Small intestine (tissue), 7 donors: ENCODE measurements at regions not wholly inside any gene's neighbourhood (a gene's known extent, or its start where the extent isn't known, plus 50 kb on each side); places are given as distances from the start of the nearest gene placed in this dataset.

Experiments
- DNase-seq, 2 donors: peaks; one replicate each; pipeline versions ENCODE4 v3.0.0 to v3.0.0-alpha.2; 2013
- FAIRE-seq: peaks from 2 replicates; lab custom pipeline; 2012; peaks lifted over from hg19 to GRCh38; lab: Jason Lieb, UNC
- H3K27ac ChIP-seq, 3 donors: one replicate each; pipeline ENCODE4 v1.5.1; 2013; ENCODE audit warnings: low read length in 2 of 3, mild to moderate bottlenecking in 2 of 3, control low read depth in 1 of 3, inconsistent platforms in 1 of 3, low read depth in 1 of 3, moderate library complexity in 1 of 3
- H3K27me3 ChIP-seq, 3 donors: one replicate each; pipeline ENCODE4 v1.6.1; 2013; ENCODE audit warnings: low read length in 3 of 3, inconsistent platforms in 1 of 3; ENCODE audit not compliant: control insufficient read depth in 3 of 3, insufficient read depth in 3 of 3
- H3K36me3 ChIP-seq, 3 donors: one replicate each; pipeline ENCODE4 v1.6.1; 2013; ENCODE audit warnings: low read length in 3 of 3, inconsistent platforms in 1 of 3, low read depth in 1 of 3, mild to moderate bottlenecking in 1 of 3, moderate library complexity in 1 of 3; ENCODE audit not compliant: control insufficient read depth in 3 of 3, insufficient read depth in 2 of 3
- H3K4me1 ChIP-seq, 3 donors: one replicate each; pipeline ENCODE4 v1.6.1; 2013; ENCODE audit warnings: low read length in 2 of 3, inconsistent platforms in 1 of 3, low read depth in 1 of 3, mild to moderate bottlenecking in 1 of 3, moderate library complexity in 1 of 3; ENCODE audit not compliant: control insufficient read depth in 3 of 3, insufficient read depth in 2 of 3
- H3K4me3 ChIP-seq, 3 donors: one replicate each; pipeline ENCODE4 v1.5.1; 2013; ENCODE audit warnings: low read length in 3 of 3, control low read depth in 1 of 3, inconsistent platforms in 1 of 3, low read depth in 1 of 3, mild to moderate bottlenecking in 1 of 3, moderate library complexity in 1 of 3
- H3K9me3 ChIP-seq, 2 donors: one replicate each; pipeline ENCODE4 v1.6.1; 2013; ENCODE audit warnings: low read depth in 1 of 2, low read length in 1 of 2; ENCODE audit not compliant: control insufficient read depth in 2 of 2, insufficient read depth in 1 of 2
- WGBS, 3 donors: extraction: QIAGEN DNeasy Blood & Tissue Kit; methylation state at CpG; one replicate each; pipeline ENCODE4 v1.1.7; 2013; 5-methylcytosine and 5-hydroxymethylcytosine counted together
- donor health status: healthy with polysubstance abuse.
- donor health status: control.
- donor health status: control.
- donor health status: Bipolar disorder and iron deficiency.
- donor health status: healthy.

- DNase-seq, result no peak
- Histone ChIP-seq H3K4me3 (no peak overlapping the region), H3K9me3 (no peaks in the 10 kb centered on the region), H3K27ac (no peak overlapping the region), H3K27me3 (no peaks in the 10 kb centered on the region), H3K4me1 (no peaks in the 10 kb centered on the region), H3K36me3 (no peaks in the 10 kb centered on the region)
- no peak for FAIRE-seq
- WGBS, 3 donors, result 75 to 83% (median 79%) methylated on average over 3 of the region's 3 CpGs
These were observed 1142.2 kb downstream of the IGSF11 start for GRCh38 chr3:117892431-117892841.

- no peak for FAIRE-seq
- DNase-seq, result no peak
These were observed 1141.6 kb downstream of the IGSF11 start for GRCh38 chr3:117893001-117893400.

GRCh38 chr3:117893638-117894037 is 1141.0 kb downstream of the IGSF11 start:
- DNase-seq, result no peak
- H3K27me3 ChIP-seq, result no peaks in the 10 kb centered on the region
- no peak overlapping the region for H3K4me3 ChIP-seq
- no peaks in the 10 kb centered on the region for H3K4me1 ChIP-seq
- no peaks in the 10 kb centered on the region for H3K36me3 ChIP-seq
- 30 to 49% (median 48%) methylated on average over 2 of the region's 2 CpGs for WGBS, 3 donors
- no peak overlapping the region for H3K27ac ChIP-seq
- H3K9me3 ChIP-seq, result no peaks in the 10 kb centered on the region
- FAIRE-seq, result no peak

More at GRCh38 chr3:117893001-117893400, 1141.6 kb downstream of the IGSF11 start:
- Histone ChIP-seq H3K36me3 (no peaks in the 10 kb centered on the region), H3K9me3 (no peaks in the 10 kb centered on the region), H3K27me3 (no peaks in the 10 kb centered on the region), H3K4me1 (no peaks in the 10 kb centered on the region), H3K27ac (no peak overlapping the region), H3K4me3 (no peak overlapping the region)

DNA sequence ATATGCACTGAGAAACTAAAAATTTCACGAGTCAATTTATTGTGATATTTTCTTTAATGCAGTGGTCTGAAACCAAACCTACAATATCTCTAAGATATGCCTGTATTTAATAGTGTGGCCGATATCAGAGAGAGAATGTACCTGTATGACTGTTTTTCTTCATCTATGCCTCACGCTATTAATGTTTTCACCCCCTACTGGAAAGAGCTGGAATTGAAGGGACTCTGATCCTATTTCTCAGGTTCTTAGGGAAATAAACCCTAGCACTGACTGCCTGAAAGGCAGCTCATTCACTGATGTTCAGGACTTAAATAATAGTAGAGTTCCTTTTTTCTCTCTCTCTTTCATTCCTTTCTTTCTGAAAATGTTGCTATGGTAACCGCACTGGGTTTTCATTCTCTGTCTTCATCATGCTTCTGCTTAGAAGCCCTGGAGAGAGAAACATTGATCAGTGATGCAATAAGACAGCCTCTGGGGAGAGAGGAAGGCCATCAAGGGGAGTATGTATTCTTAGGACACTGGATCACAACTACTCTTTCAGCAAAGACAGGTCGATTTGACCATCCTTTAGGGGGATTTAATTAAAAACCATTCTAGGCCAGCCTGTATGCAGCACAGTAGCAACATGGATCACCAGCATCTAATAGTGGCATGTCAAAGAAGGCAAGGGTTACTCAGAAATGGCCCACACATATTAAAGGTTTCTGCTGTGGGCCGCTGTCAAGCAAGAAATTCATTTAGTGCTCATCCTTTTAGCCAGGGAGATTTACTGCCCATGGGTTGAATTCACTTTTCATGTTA is 1135.7 kb downstream of the IGSF11 start:
- FAIRE-seq (no peak), DNase-seq (peak in 1 of 2 donors; percentile 9)
- Histone ChIP-seq H3K9me3 (no peaks in the 10 kb centered on the region), H3K4me3 (no peak overlapping the region), H3K27ac (no peak overlapping the region), H3K36me3 (no peaks in the 10 kb centered on the region), H3K27me3 (no peaks in the 10 kb centered on the region), H3K4me1 (no peaks in the 10 kb centered on the region)
- WGBS, 3 donors, result 41 to 57% (median 45%) methylated on average over 6 of the region's 6 CpGs

DNA sequence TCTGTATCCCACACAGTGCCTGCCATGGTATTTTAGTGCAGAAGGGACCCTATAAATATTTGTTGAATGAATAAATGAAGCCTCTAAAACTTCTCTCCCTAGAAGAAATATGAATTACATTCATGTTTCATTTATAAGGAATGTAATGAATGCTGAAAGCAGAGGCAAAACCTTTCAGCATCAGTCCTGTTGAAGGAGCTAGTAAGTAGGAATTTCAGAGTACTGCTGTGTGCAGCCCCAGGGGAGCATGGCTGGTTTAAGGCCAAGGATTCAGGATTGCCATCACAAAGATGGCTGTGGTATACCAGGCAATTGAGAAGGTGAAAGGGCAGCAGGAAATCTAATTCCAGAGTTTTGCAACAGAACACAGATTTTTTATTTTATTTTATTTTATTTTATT is 1131.4 kb downstream of the IGSF11 start:
- no peaks in the 10 kb centered on the region for H3K27me3 ChIP-seq
- H3K4me3 ChIP-seq, result no peak overlapping the region
- no peak overlapping the region for H3K27ac ChIP-seq
- no peak for FAIRE-seq
- DNase-seq, result no peak
- H3K9me3 ChIP-seq, result no peaks in the 10 kb centered on the region
- H3K4me1 ChIP-seq, result no peaks in the 10 kb centered on the region
- no peaks in the 10 kb centered on the region for H3K36me3 ChIP-seq

DNA sequence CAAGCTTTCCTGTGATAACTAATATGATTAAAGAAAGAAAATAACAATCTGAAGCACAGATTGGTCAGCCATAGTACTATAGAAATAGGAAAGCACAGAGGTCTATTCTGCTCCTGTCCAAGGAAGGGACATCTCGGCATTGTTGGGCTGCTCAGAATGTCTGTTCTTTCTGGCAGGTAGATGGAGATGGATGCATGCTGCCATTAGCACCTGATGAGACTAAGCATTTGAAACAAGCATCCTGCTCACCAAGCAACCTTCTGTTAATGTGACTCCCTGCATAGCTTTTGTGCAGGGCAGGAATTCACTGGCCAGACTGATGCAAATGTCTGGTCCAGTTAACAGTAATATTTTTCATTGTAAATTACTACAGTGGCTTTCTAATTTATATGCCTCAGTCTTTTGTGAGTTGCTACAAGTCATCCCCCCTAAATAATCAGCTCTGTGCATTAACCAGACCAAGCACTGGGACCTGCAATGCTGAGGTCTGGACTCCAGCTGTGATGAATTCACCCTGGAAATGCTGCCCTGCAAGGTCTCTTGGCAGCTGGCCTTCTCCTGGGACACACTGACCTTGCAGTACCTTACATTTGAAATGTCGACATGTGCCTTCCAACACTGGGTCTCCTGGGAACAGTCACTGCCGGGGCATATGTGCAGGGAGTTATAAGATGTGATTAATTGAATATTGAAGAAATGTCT is 1123.7 kb downstream of the IGSF11 start:
- 80 to 91% (median 81%) methylated on average over 3 of the region's 3 CpGs for WGBS, 3 donors
- Histone ChIP-seq H3K27me3 (no peaks in the 10 kb centered on the region), H3K9me3 (no peaks in the 10 kb centered on the region), H3K4me3 (no peak overlapping the region), H3K27ac (no peak overlapping the region), H3K4me1 (no peaks in the 10 kb centered on the region), H3K36me3 (no peaks in the 10 kb centered on the region)
- DNase-seq (no peak), FAIRE-seq (no peak)

- DNase-seq (no peak), FAIRE-seq (no peak)
- Histone ChIP-seq H3K27ac (no peak overlapping the region), H3K36me3 (no peaks in the 10 kb centered on the region), H3K4me1 (no peaks in the 10 kb centered on the region), H3K4me3 (no peak overlapping the region), H3K27me3 (no peaks in the 10 kb centered on the region), H3K9me3 (no peaks in the 10 kb centered on the region)
- WGBS, 3 donors, result 86 to 95% (median 88%) methylated on average over 2 of the region's 2 CpGs
These were observed 1122.3 kb downstream of the IGSF11 start for GRCh38 chr3:117912352-117912751.

DNA sequence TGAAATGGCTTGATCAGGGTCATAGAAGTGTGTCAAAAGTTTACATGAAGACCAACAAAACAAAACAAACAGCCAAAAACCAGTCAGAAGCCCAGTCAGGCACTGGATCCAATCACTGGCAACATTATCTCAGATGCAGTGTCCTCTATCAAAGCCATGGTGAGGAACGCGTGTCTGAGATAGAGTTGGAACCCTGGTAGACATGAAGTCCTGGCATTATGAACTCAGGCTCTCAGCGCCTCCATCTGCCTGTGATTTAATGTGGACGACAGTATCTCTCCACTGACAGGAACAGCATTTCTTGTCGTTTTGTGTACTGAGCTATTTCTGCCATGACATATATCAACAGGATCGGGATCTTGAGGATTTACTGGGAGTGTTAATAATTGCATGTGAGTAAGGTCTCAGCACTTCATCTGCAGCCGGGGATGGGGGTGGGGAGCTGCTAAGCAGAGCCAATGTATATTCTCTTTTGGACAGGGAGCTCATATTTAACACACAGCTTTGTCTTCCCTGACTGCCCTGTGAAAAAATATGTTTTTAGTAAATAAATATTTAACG is 1120.0 kb downstream of the IGSF11 start:
- H3K27ac ChIP-seq, result no peak overlapping the region
- 73 to 79% (median 76%) methylated on average over 8 of the region's 8 CpGs for WGBS, 3 donors
- no peak overlapping the region for H3K4me3 ChIP-seq
- no peaks in the 10 kb centered on the region for H3K36me3 ChIP-seq
- H3K27me3 ChIP-seq, result no peaks in the 10 kb centered on the region
- FAIRE-seq (no peak), DNase-seq (no peak)
- no peaks in the 10 kb centered on the region for H3K4me1 ChIP-seq
- H3K9me3 ChIP-seq, result no peaks in the 10 kb centered on the region
